A673 (cell line): ENCODE measurements at regions not wholly inside any gene's neighbourhood (a gene's known extent, or its start where the extent isn't known, plus 50 kb on each side); places are given as distances from the start of the nearest gene placed in this dataset.

Experiments used
- BruUV-seq: library from RNA; stranded (reverse); fragments of 400-500 nt; replicated peaks from 2 replicates; lab custom pipeline; 2021; lab: Mats Ljungman, UMichigan
- CTCF ChIA-PET: fragments of 300-600 bp; sonication (Branson Sonifier 250); formaldehyde crosslinking; loops from one replicate; lab custom pipeline; 2022; ENCODE audit warnings: antibody characterized with exemption; lab: Charles Lee
- POLR2A ChIA-PET: fragments of 300-600 bp; sonication (Branson Sonifier 250); formaldehyde crosslinking; loops from one replicate; lab custom pipeline; 2022; ENCODE audit warnings: antibody characterized with exemption; ENCODE audit not compliant: low non-redundant PET; lab: Charles Lee
- DNase-seq: peaks from one replicate; pipeline ENCODE4 v3.0.0-alpha.2; 2015; ENCODE audit warnings: low spot score
- H3K27ac ChIP-seq: fragments of 200-600 bp; sonication (generic); 2 replicates; pipeline ENCODE4 v1.5.1; 2016; ENCODE audit warnings: mixed run types, low read depth, mild to moderate bottlenecking, mixed read lengths, antibody characterized with exemption, low read length; ENCODE audit not compliant: poor library complexity, severe bottlenecking
- H3K27me3 ChIP-seq: fragments of 200-600 bp; sonication (generic); replicated peaks from 2 replicates; pipeline ENCODE4 v1.6.1; 2017; ENCODE audit warnings: mixed run types, low read depth, mild to moderate bottlenecking, mixed read lengths, antibody characterized with exemption, low read length; ENCODE audit not compliant: insufficient read depth, poor library complexity
- H3K36me3 ChIP-seq: fragments of 200-600 bp; sonication (generic); 2 replicates; pipeline ENCODE4 v1.6.1; 2016; ENCODE audit warnings: mixed run types, mild to moderate bottlenecking, mixed read lengths, antibody characterized with exemption, low read length; ENCODE audit not compliant: insufficient read depth, poor library complexity, severe bottlenecking
- H3K4me1 ChIP-seq: fragments of 200-600 bp; sonication (generic); 2 replicates; pipeline ENCODE4 v1.6.1; 2017; ENCODE audit warnings: mixed run types, mild to moderate bottlenecking, mixed read lengths, antibody characterized with exemption, low read length; ENCODE audit not compliant: insufficient read depth, poor library complexity, severe bottlenecking
- H3K4me3 ChIP-seq: fragments of 200-600 bp; sonication (generic); 2 replicates; pipeline ENCODE4 v1.5.1; 2016; ENCODE audit warnings: low read depth, mixed run types, mild to moderate bottlenecking, mixed read lengths, low read length; ENCODE audit not compliant: poor library complexity, severe bottlenecking
- H3K9me3 ChIP-seq: fragments of 200-600 bp; sonication (generic); 2 replicates; pipeline ENCODE4 v1.6.1; 2016; ENCODE audit warnings: mixed run types, low read depth, mild to moderate bottlenecking, mixed read lengths, antibody characterized with exemption, low read length; ENCODE audit not compliant: poor library complexity, severe bottlenecking
- EZH2 ChIP-seq: fragments of 200-600 bp; sonication (generic); IDR thresholded peaks from 2 replicates; pipeline ENCODE4 v1.6.1; 2017; ENCODE audit warnings: borderline replicate concordance, low read depth, mild to moderate bottlenecking, mixed read lengths, antibody characterized with exemption, low read length; ENCODE audit not compliant: poor library complexity, severe bottlenecking
- intact Hi-C: fragments of 100-400 bp; cut with micrococcal nuclease; formaldehyde crosslinking; loops from one replicate; pipeline ENCODE4 v1.10.0; 2022; ENCODE audit not compliant: unreplicated experiment
- TF ChIP-seq, protein P1 (sequence below): fragments of 300-800, 200-600 bp; sonication (generic); conservative IDR thresholded peaks from 2 replicates; pipeline ENCODE4 v1.5.1; 2017; ENCODE audit warnings: low read depth, mild to moderate bottlenecking, antibody characterized with exemption, low read length, moderate library complexity, mixed read lengths

DNA sequence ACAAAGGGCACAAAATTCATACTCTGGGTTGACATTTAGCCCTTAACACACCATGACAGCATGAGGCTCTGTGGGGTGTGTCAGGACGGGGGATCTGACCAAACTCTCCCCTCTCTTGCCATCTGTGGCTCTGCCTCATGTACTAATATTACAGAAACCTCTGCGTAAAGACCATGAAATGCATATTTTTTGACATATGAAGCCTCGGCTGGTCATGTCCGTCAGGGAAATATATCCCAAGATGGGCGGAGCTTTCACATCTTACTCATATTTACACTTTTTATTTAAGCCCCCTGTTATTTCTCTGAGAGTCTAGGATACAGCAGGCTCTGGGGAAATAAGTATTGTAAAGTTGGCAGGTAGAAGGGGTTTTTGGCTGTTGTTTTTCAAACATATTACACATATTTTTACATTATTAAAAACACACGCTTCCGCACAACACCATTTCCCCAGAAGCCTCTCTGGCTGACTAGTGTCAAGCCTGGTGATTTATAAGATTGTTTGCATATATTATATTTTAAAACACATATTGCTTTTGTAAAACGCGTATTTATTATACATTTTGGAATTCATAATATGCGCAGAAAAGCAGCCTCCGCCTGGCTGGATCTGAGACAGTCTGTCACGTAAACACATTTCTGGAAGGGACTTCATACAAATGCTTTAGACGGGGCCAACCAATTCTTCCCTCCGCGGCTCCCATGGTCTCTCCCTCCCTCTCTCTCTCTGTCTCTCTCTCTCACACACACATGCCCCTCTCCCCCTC, 237.7 kb upstream of the ZFHX3 start:
- CTCF ChIA-PET = no interaction called here
- POLR2A ChIA-PET = no interaction called here

DNA sequence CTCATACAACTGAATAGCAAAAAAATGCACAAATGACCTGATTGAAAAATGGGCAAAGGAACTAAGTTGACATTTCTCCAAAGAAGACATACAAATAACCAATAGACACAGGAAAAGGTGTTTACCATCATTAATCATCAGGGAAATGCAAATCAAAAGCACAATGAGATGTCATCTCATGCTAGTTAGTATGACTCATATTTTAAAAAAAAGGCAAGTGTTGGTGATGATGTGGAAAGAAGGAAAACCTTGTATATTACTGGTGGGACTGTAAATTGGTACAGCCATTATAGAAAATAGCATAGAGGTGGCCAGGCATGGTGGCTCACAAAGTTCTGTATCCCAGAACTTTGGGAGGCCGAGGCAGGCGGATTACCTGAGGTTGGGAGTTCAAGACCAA, 232.5 kb upstream of the ZFHX3 start:
- no TSS peak for BruUV-seq
- POLR2A ChIA-PET = no interaction called here
- CTCF ChIA-PET = no interaction called here

More for the DNA sequence above, 237.7 kb upstream of the ZFHX3 start:
- DNase-seq = peak; percentile 6
- BruUV-seq = no TSS peak
- intact Hi-C loops = no loop called here
- Histone ChIP-seq H3K27me3 (no peaks in the 10 kb centered on the region), H3K27ac (no peak overlapping the region), H3K4me3 (peak overlapping the region; percentile 18), H3K36me3 (no peaks in the 10 kb centered on the region), H3K4me1 (no peaks in the 10 kb centered on the region), H3K9me3 (no peaks in the 10 kb centered on the region)
- TF ChIP-seq EZH2 = no peak
- TF ChIP-seq, protein P1, sequence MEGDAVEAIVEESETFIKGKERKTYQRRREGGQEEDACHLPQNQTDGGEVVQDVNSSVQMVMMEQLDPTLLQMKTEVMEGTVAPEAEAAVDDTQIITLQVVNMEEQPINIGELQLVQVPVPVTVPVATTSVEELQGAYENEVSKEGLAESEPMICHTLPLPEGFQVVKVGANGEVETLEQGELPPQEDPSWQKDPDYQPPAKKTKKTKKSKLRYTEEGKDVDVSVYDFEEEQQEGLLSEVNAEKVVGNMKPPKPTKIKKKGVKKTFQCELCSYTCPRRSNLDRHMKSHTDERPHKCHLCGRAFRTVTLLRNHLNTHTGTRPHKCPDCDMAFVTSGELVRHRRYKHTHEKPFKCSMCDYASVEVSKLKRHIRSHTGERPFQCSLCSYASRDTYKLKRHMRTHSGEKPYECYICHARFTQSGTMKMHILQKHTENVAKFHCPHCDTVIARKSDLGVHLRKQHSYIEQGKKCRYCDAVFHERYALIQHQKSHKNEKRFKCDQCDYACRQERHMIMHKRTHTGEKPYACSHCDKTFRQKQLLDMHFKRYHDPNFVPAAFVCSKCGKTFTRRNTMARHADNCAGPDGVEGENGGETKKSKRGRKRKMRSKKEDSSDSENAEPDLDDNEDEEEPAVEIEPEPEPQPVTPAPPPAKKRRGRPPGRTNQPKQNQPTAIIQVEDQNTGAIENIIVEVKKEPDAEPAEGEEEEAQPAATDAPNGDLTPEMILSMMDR = no peak

DNA sequence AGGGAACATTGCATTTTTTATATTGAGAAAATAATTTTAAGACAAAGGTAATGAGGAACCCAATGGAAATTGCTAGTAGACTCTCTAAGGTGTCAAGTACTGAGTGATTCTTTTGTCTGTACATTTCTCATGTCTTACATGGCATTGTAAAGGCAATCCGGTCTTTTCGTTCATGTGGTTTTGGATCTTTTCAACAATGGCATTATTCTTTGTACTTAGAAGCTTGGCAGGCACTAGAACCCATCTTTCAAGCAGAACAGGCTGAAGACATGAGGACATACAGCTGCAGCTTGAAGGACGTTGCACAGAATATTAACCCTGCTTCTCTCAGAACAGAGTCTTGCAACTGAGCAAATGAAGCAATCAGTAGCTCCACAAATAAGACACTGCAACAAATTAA, 231.5 kb upstream of the ZFHX3 start:
- Histone ChIP-seq H3K4me1 (no peaks in the 10 kb centered on the region), H3K27ac (no peak overlapping the region), H3K36me3 (no peaks in the 10 kb centered on the region), H3K9me3 (no peaks in the 10 kb centered on the region), H3K4me3 (no peak overlapping the region), H3K27me3 (peaks cover 11% of the 10 kb centered on the region)
- POLR2A ChIA-PET = no interaction called here
- CTCF ChIA-PET = no interaction called here
- BruUV-seq = no TSS peak
- no peak for DNase-seq
- intact Hi-C loops = no loop called here
- TF ChIP-seq, protein P1 = no peak
- no peak for TF ChIP-seq EZH2

More for the DNA sequence above, 232.5 kb upstream of the ZFHX3 start:
- Histone ChIP-seq H3K4me3 (no peak overlapping the region), H3K27ac (no peak overlapping the region), H3K9me3 (no peaks in the 10 kb centered on the region), H3K36me3 (no peaks in the 10 kb centered on the region), H3K27me3 (peaks cover 6% of the 10 kb centered on the region), H3K4me1 (no peaks in the 10 kb centered on the region)
- DNase-seq = no peak
- TF ChIP-seq, protein P1 = no peak
- no peak for TF ChIP-seq EZH2
- intact Hi-C loops = no loop called here
